Astrocyte (in vitro differentiated cells and primary cell): ENCODE measurements at regions not wholly inside any gene's neighbourhood (a gene's known extent, or its start where the extent isn't known, plus 50 kb on each side); places are given as distances from the start of the nearest gene placed in this dataset.

ENCODE experiments used
- DNase-seq: peaks from one replicate; pipeline ENCODE4 v3.0.0-alpha.2; 2010; ENCODE audit warnings: low read depth
- FAIRE-seq: peaks from 2 replicates; lab custom pipeline; 2011; peaks lifted over from hg19 to GRCh38; lab: Jason Lieb, UNC
- H2AFZ ChIP-seq: 2 replicates; pipeline ENCODE4 v1.6.0; 2012; ENCODE audit warnings: low read depth, low read length, inconsistent platforms
- H3K27ac ChIP-seq: 2 replicates; pipeline ENCODE4 v1.5.1; 2011; ENCODE audit warnings: low read depth, low read length, inconsistent platforms
- H3K27me3 ChIP-seq: 2 replicates; pipeline ENCODE4 v1.6.0; 2011; ENCODE audit warnings: low read length, inconsistent platforms; ENCODE audit not compliant: insufficient read depth
- H3K36me3 ChIP-seq: 2 replicates; pipeline ENCODE4 v1.5.1; 2011; ENCODE audit warnings: low read length, inconsistent platforms; ENCODE audit not compliant: insufficient read depth
- H3K4me1 ChIP-seq: 2 replicates; pipeline ENCODE4 v1.5.1; 2011; ENCODE audit warnings: low read length, inconsistent platforms; ENCODE audit not compliant: insufficient read depth
- H3K4me2 ChIP-seq: 2 replicates; pipeline ENCODE4 v1.6.0; 2012; ENCODE audit warnings: low read length, inconsistent platforms
- H3K4me3 ChIP-seq: 2 replicates; pipeline ENCODE4 v1.5.1; 2011; ENCODE audit warnings: low read depth, mild to moderate bottlenecking, low read length, inconsistent platforms; ENCODE audit not compliant: insufficient read depth
- H3K79me2 ChIP-seq: 2 replicates; pipeline ENCODE4 v1.6.0; 2012; ENCODE audit warnings: mild to moderate bottlenecking, low read length, inconsistent platforms; ENCODE audit not compliant: insufficient read depth
- H3K9ac ChIP-seq: 2 replicates; pipeline ENCODE4 v1.6.0; 2012; ENCODE audit warnings: mild to moderate bottlenecking, low read length, inconsistent platforms
- H3K9me3 ChIP-seq: 2 replicates; pipeline ENCODE4 v1.5.1; 2012; ENCODE audit warnings: low read depth, mild to moderate bottlenecking, low read length, inconsistent platforms; ENCODE audit not compliant: insufficient read depth
- H4K20me1 ChIP-seq: 2 replicates; pipeline ENCODE4 v1.6.0; 2012; ENCODE audit warnings: low read length, inconsistent platforms; ENCODE audit not compliant: insufficient read depth
- H3K27ac Mint-ChIP-seq: one replicate; pipeline ENCODE4 v1.8.0; 2021; ENCODE audit warnings: mild to moderate bottlenecking, mixed read lengths; ENCODE audit not compliant: unreplicated experiment
- H3K27me3 Mint-ChIP-seq: one replicate; pipeline ENCODE4 v1.8.0; 2021; ENCODE audit warnings: low read depth, mixed read lengths; ENCODE audit not compliant: unreplicated experiment
- H3K36me3 Mint-ChIP-seq: one replicate; pipeline ENCODE4 v1.8.0; 2021; ENCODE audit warnings: low read depth, mixed read lengths; ENCODE audit not compliant: unreplicated experiment
- H3K4me1 Mint-ChIP-seq: one replicate; pipeline ENCODE4 v1.8.0; 2021; ENCODE audit warnings: low read depth, mixed read lengths; ENCODE audit not compliant: unreplicated experiment
- H3K4me3 Mint-ChIP-seq: one replicate; pipeline ENCODE4 v1.8.0; 2021; ENCODE audit warnings: mild to moderate bottlenecking, moderate library complexity, mixed read lengths; ENCODE audit not compliant: unreplicated experiment
- H3K9me3 Mint-ChIP-seq: one replicate; pipeline ENCODE4 v1.8.0; 2021; ENCODE audit warnings: mild to moderate bottlenecking, mixed read lengths; ENCODE audit not compliant: unreplicated experiment
- EZH2 ChIP-seq: IDR thresholded peaks from 2 replicates; pipeline ENCODE4 v1.6.1; 2012; ENCODE audit warnings: mild to moderate bottlenecking, low read length, inconsistent platforms; ENCODE audit not compliant: insufficient read depth
- TF ChIP-seq, protein P1 (sequence below): IDR thresholded peaks from 2 replicates; pipeline ENCODE4 v1.5.1; 2011; ENCODE audit warnings: low read depth, mild to moderate bottlenecking, inconsistent platforms, low read length, moderate library complexity; ENCODE audit not compliant: insufficient read depth

DNA sequence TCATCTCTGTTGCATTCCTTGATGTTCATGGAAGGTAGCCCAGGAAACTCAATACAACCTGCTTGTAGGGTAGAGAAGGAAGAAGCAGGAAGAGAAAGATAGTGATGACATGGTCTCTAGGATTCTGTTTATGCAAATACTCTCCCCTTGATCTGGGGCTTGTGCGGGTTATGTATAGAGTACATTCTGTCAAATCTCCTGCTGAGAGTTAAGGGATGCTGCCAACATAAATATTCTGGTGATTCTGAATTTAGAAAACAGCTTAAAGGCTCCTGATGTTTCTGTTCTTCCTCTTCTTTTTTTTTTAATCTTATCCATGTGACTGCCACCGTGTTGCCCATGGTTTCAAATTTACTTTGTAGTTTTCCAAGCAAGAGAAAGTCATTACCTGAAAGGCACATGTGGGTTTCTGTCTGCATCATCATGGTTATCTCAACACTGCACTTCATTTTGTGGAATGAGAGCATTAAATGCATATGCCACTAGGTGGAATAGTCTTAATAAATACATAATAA is 150.6 kb downstream of the RPS12 start:
- no peaks in the 10 kb centered on the region for H3K36me3 ChIP-seq
- no peak overlapping the region for H3K27ac Mint-ChIP-seq
- H3K27ac ChIP-seq = no peak overlapping the region
- H3K4me3 ChIP-seq = no peak overlapping the region
- H3K27me3 ChIP-seq = no peaks in the 10 kb centered on the region
- H3K9me3 Mint-ChIP-seq = no peaks in the 10 kb centered on the region
- H3K9ac ChIP-seq = no peak overlapping the region
- no peaks in the 10 kb centered on the region for H3K79me2 ChIP-seq
- no peaks in the 10 kb centered on the region for H3K9me3 ChIP-seq
- H4K20me1 ChIP-seq = no peaks in the 10 kb centered on the region
- no peaks in the 10 kb centered on the region for H3K36me3 Mint-ChIP-seq
- peaks cover 21% of the 10 kb centered on the region for H3K4me1 ChIP-seq
- no peaks in the 10 kb centered on the region for H3K27me3 Mint-ChIP-seq
- DNase-seq (no peak), FAIRE-seq (no peak)
- peak overlapping the region; percentile 26 for H3K4me2 ChIP-seq
- H2AFZ ChIP-seq = no peak overlapping the region
- TF ChIP-seq, protein P1, sequence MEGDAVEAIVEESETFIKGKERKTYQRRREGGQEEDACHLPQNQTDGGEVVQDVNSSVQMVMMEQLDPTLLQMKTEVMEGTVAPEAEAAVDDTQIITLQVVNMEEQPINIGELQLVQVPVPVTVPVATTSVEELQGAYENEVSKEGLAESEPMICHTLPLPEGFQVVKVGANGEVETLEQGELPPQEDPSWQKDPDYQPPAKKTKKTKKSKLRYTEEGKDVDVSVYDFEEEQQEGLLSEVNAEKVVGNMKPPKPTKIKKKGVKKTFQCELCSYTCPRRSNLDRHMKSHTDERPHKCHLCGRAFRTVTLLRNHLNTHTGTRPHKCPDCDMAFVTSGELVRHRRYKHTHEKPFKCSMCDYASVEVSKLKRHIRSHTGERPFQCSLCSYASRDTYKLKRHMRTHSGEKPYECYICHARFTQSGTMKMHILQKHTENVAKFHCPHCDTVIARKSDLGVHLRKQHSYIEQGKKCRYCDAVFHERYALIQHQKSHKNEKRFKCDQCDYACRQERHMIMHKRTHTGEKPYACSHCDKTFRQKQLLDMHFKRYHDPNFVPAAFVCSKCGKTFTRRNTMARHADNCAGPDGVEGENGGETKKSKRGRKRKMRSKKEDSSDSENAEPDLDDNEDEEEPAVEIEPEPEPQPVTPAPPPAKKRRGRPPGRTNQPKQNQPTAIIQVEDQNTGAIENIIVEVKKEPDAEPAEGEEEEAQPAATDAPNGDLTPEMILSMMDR = no peak
- no peak for TF ChIP-seq EZH2
- H3K4me3 Mint-ChIP-seq = no peak overlapping the region
- H3K4me1 Mint-ChIP-seq = peaks cover 13% of the 10 kb centered on the region

DNA sequence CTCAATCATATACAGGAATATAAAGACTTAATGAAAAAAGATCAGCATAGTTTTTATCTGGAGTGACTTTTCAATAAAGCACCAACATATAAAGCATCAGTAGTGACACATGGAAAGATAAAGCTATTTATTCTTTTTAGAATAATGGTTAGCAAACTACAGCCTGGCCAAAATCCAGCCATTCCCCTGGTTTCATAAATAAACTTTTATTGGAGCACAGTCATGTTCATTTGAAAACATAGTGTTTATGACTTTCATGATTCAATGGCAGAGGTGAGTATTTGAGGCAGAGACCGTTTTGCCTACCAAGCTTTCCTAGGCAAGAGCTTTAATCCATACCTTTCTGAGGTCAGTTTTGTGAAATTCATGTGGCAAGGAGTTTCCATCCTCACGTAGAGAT is 153.5 kb downstream of the RPS12 start:
- H3K27ac ChIP-seq = no peak overlapping the region
- no peaks in the 10 kb centered on the region for H3K79me2 ChIP-seq
- peaks cover 11% of the 10 kb centered on the region for H3K4me1 ChIP-seq
- no peak overlapping the region for H3K9ac ChIP-seq
- FAIRE-seq (no peak), DNase-seq (no peak)
- Mint-ChIP-seq H3K4me1 (peaks cover 4% of the 10 kb centered on the region), H3K36me3 (no peaks in the 10 kb centered on the region), H3K4me3 (no peak overlapping the region), H3K27ac (no peak overlapping the region), H3K27me3 (no peaks in the 10 kb centered on the region), H3K9me3 (no peaks in the 10 kb centered on the region)
- H3K27me3 ChIP-seq = no peaks in the 10 kb centered on the region
- H3K4me3 ChIP-seq = no peak overlapping the region
- H3K36me3 ChIP-seq = no peaks in the 10 kb centered on the region
- H3K4me2 ChIP-seq = no peak overlapping the region
- H4K20me1 ChIP-seq = no peaks in the 10 kb centered on the region
- no peak overlapping the region for H2AFZ ChIP-seq
- TF ChIP-seq, protein P1 = no peak
- TF ChIP-seq EZH2 = no peak
- no peaks in the 10 kb centered on the region for H3K9me3 ChIP-seq

DNA sequence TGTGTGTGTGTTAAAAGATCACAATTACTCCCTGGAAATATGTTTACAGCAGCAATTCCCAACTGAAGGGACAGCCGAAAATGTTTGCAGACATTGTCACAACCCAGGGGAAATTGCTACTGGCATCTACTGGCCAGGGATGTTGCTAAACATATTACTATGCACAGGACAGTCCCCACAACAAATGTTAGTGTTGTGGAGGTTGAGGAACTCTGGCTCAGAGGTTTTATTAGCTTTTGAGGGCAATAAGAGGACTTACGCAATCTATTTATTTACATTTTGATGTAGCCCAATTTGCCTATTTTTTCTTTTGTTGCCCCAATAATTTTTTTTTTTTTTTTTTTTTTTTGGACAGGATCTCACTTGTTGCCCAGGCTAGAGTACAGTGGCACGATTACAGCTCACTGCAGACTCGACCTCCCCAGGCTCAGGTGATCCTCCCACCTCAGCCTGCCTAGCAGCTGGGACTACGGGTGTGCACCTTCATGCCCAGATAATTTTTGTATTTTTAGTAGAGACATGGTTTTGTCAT is 154.1 kb downstream of the RPS12 start:
- Histone ChIP-seq H3K4me2 (no peak overlapping the region), H3K4me1 (peaks cover 11% of the 10 kb centered on the region), H4K20me1 (no peaks in the 10 kb centered on the region), H3K9me3 (no peaks in the 10 kb centered on the region), H2AFZ (no peak overlapping the region), H3K27ac (no peak overlapping the region), H3K27me3 (no peaks in the 10 kb centered on the region), H3K4me3 (no peak overlapping the region), H3K9ac (no peak overlapping the region), H3K79me2 (no peaks in the 10 kb centered on the region), H3K36me3 (no peaks in the 10 kb centered on the region)
- no peaks in the 10 kb centered on the region for H3K27me3 Mint-ChIP-seq
- no peak overlapping the region for H3K27ac Mint-ChIP-seq
- no peak overlapping the region for H3K4me3 Mint-ChIP-seq
- no peaks in the 10 kb centered on the region for H3K9me3 Mint-ChIP-seq
- no peak for DNase-seq
- H3K36me3 Mint-ChIP-seq = no peaks in the 10 kb centered on the region
- peaks cover 4% of the 10 kb centered on the region for H3K4me1 Mint-ChIP-seq
- no peak for TF ChIP-seq EZH2
- TF ChIP-seq, protein P1 = no peak
- no peak for FAIRE-seq
